NCI-H524 (cell line): ENCODE measurements at regions not wholly inside any gene's neighbourhood (a gene's known extent, or its start where the extent isn't known, plus 50 kb on each side); places are given as distances from the start of the nearest gene placed in this dataset.

Experiments
- DNase-seq, 2 experiments: peaks; one replicate each; lab custom pipeline; 2025; lab: John Stamatoyannopoulos, UW

DNA sequence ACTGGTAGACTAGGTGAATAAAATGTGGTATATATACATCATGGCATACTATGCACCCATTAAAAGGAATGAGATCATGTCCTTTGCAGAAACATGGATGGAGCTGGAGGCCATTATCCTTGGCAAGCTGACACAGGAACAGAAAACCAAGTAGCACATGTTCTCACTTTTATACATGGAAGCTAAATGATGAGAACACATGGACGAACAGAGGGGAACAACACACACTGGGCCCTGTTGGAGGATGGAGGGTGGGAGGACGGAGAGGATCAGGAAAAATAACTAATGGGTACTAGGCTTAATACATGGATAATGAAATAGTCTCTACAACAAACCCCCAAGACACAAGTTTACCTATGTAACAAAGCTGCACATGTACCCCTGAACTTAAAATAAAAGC, 780.0 kb downstream of the DACH1 start:
- no peak for DNase-seq

- peak in 1 of 2 experiments; percentile 3 for DNase-seq
These were observed 784.4 kb downstream of the DACH1 start for GRCh38 chr13:71082631-71083030.

DNA sequence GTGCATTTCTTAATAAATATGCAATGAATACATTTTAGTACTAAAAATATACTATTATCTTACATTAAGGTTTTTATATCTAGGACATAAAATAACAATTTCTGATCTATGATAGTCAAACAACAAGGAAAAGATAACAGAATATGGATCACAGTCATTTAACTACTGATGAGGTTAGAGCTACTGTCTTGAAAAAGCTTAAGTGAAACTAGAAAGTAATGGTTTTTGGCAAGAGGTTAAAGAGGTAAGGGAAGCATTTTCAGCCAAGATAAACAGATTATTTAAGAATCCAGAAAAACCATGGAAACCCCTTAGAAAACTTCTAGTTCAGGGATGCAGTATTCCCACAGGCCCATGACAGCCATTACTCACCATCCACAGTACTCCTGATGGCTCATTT, 787.4 kb downstream of the DACH1 start:
- no peak for DNase-seq

DNA sequence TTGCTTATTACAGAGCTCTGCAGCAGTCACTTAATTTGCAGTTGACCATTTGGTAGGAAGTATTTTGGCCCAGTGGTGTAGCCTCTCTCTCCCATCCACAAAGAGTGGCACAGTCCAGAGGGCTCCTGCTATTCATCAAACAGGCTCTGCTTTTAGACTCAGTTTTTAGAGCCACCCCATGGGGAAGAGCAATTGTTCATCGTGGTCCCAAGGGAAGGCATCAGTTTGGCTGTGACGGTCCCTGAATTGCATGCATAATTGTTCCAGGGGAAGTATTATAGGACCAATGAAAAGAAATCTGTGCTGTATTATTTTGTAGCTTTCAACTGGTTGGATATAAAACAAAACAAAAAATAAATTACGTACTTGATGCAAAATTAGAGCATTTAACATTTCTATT, 799.0 kb downstream of the DACH1 start:
- DNase-seq, result peak in 1 of 2 experiments; percentile 2

GRCh38 chr13:71067165-71067815, 799.7 kb downstream of the DACH1 start:
- peak; percentile 78 to 89 for DNase-seq

DNA sequence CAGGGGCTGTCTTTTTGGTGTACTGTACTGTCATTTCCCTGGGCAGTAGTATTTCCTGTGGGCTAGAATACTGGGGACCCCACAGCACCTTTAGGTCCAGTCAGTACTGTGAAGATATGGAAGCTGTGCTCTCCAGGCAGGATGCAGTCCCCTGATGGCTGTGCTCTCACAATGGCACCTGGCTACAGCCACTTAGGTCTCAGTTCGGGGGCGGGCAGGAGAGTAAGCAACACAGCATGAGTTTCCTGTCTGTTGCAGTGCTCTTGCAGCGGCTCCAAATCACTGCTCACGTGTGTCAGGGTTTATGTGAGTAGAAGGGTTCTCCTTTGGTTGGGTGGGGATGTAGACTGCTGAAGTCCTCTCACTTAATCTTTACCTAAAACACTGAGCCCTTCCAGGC, 810.4 kb downstream of the DACH1 start:
- no peak for DNase-seq

DNA sequence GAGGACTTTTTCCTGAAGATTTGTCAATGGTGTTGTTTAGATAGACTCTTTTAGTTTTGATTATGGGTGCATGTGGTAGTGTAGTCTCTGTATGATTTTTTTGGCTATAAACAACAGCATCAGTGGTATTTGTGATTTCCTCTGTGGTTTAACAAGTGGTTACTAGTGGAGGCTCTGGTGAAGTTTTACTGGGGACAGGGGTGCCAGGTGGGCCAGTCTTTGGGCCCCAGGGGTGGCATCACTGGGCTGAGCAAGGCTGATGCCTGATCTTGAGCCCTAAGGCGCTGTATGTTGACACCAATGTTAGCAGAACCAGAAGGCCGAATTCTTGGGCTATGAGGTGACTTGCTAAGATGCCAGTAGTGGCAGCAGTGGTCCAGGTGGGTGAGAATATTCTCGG, 811.4 kb downstream of the DACH1 start:
- DNase-seq, result no peak

- no peak for DNase-seq
These were observed 812.0 kb downstream of the DACH1 start for GRCh38 chr13:71055047-71055446.

DNA sequence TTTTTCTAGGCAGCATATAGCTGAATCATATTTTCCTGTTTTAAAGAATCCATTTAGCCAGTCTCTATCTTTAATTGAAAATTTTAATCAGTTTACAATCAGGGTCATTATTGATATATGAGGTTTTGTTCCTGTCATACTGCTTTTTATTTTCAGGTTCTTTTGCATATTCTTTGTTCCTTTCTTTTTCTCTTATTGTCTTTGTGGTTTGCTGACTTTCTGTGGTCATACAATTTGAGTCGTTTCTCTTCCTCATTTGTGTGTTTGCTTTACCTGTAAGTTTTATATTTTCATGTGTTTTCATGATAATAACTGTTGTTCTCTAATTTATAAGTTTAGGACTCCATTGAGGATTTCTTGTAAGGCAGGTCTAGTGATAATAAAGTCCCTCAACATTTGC, 812.6 kb downstream of the DACH1 start:
- no peak for DNase-seq

DNA sequence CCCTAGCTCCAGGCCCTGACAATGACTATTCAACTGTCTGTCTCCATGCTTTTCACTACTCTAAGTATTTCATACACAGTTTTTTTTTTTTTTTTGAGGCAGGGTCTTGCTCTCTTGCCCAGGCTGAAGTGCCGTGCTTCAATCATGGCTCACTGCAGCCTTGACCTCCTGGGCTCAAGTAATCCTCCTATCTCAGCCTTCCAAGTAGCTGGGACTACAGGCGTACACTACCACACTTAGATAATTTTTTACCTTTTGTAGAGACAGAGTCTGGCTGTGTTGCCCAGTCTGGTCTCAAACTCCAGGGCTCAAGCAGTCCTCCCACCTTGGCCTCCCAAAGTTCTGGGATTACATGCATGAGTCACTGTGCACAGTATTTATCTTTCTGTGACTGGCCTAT, 815.4 kb downstream of the DACH1 start:
- no peak for DNase-seq

GRCh38 chr13:71046360-71047079, 820.5 kb downstream of the DACH1 start:
- DNase-seq, result no peak

DNA sequence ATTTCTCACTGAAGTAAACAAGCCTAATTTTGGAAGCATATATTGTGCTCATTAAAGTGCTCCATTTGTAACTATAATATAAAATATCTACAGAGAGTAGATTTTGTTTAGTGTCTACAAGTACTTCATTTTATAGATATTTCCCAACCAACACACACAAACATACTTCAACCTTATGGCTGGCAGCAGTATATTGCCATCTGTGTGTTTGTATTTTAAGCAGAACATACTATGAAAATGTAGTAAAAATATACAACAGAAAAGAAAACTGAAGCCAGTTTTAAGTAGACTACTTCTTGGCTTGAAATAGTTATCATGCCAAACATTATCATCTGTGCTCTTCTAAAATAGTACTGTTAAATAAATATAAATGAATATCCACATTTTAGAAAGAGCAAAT, 821.9 kb downstream of the DACH1 start:
- DNase-seq, result no peak

DNA sequence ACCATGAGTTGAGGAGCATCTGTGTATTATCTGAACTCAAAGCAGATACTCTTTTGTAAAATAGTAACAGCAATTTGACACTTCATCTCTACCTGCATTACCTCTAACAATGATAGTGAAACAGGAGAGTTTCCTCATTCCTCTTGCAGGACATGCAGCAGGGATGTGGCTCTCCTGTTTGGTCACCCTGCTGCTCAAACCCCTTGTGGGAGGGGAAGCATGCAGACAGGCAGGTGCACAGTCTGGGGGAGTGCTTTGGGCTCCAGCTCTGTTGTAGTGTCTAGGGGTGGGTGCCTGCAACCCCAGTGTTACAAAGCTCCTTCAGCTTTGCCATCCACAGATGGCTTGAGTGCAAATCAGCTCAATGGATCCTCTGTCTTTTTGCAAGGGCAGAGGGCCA, 827.6 kb downstream of the DACH1 start:
- no peak for DNase-seq

- no peak for DNase-seq
These were observed 833.0 kb downstream of the DACH1 start for GRCh38 chr13:71034018-71034417.

GRCh38 chr13:71033026-71033425, 834.0 kb downstream of the DACH1 start:
- no peak for DNase-seq

DNA sequence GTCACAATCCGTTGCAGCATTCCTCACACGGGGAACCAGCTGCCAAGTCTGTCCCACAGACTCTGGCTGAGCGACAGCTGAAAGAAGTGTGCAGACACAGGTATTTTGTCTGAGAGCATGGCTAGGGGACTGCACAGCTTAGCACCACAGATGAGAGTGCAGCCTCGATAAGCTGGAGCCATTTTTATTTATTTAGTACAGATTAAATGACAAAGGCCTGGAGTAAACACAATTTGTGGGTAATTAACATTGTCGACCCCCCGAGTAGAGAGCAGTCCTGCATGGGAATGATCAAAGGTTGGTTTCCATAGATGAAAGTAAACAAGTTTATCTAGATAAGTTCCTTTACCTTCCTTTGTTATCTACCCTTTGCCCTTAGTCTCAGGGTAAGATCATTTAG, 836.2 kb downstream of the DACH1 start:
- DNase-seq, result no peak

DNA sequence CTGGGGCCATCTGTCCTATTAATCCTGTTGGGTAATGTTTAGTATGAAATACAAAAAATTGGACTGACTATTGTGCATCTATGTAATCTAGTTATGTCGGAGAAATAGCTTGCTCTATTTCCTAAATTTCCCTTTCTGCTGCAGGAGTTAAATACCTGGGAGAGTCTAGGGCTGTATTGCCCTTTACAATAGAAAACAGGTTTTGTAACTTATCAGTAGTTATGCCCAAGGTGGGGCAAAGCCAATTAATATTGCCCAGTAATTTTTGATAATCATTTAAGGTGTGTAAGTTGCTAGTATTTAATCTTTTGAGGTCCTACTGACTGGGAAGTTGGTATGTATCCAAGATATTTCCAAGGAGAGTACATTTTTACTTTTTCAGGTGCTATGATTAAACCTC, 838.1 kb downstream of the DACH1 start:
- DNase-seq, result no peak

DNA sequence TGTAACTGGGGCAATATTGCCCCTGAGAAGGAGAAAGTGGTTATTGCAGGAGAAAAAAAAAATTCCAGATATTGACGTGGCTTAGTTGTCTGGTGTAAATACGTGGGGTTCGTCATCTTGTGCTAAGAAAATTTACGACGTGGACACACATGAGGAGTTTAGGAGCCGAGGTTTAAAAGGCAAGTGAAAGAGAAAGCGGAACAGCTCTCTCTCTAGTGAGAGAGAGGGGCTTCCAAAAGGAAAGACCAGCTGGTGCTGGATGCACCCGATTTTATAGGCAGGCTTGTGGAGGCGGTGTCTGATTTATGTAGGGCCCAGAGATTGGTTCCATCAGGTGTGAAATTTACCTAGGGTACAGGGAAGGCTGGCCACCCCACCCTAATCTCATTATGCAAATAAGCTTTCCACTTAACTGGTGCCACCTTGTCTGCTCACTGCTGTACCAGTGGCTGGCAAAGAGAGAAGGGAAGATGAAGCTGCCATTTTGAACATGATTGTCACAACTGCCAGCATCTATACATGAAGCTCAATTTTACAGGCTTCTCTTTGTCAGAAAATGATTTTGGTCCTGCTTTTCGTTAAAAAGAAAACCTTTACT, 845.1 kb downstream of the DACH1 start:
- peak in 1 of 2 experiments; percentile 23 for DNase-seq

DNA sequence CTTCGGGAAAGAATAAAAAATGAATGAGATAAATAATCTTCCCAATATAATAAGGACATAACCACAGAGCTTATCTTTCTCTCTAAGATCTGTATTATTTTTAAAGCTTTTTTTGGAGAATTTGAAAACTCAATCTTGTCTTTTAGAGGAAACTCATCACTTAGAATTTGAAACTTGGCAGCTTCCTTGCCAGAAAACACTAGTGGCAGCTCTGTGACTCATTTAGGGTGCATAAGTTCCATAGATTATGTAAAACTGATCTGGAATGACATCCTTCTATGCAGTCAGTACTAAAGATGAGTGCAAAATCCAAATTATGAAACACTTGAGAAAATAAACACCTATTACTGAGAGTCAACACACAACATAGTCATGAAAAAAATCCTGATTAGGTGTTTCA, 848.0 kb downstream of the DACH1 start:
- DNase-seq, result no peak

GRCh38 chr13:71018544-71018943, 848.5 kb downstream of the DACH1 start:
- DNase-seq, result no peak

DNA sequence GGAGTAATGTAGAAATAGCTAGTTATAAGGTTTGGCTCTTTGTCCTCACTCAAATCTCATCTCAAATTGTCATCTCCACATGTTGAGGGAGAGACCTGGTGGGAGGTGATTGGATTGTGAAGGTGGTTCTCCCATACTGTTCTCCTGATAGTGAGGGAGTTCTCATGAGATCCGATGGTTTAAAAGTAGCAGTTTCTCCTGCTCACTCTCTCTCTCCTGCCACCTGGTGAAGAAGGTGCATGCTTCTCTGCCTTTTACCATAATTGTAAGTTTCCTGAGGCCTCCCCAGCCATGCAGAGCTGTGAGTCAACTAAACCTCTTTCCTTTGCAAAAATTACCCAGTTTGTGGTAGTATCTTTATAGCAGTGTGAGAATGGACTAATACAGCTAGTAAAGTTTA, 849.4 kb downstream of the DACH1 start:
- no peak for DNase-seq

DNA sequence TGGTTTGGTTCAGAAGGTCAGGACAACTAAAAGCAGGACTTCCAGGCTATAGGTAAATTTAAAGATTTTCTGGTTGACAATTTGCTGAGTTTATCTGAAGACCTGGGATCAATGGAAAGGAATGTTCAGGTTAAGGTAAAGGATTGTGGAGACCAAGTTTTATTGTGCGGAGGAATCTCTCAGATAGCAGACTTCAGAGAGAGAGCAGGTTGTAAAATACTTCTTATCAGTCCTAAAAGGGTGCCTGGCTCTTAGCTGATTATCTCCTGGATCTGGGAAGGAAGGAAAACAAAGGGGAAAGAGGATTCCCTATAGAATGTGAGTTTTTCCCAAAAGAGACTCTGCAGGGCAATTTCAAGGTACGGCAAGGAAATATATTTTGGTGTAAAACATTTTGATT, 851.5 kb downstream of the DACH1 start:
- DNase-seq, result no peak

DNA sequence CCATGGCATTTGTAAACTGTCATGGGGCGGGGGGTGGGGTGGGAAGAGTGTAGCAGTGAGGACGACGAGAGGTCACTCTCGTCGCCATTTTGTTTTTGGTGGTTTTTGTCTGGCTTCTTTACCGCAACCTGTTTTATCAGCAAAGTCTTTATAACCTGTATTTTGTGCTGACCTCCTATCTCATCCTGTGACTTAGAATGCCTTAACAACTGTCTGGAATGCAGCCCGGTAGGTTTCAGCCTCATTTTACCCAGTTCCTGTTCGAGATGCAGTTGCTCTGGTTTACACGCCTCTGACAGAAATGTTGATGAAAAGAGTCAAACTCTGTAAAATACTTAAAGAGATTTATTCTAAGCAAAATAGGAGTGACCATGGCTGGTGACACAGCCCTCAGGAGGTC, 852.0 kb downstream of the DACH1 start:
- no peak for DNase-seq

GRCh38 chr13:71005919-71006318, 861.1 kb downstream of the DACH1 start:
- DNase-seq, result no peak
